NCI-H1092 treated with DMSO at 0.1 percent for 48 hours (cell line): ENCODE measurements at regions not wholly inside any gene's neighbourhood (a gene's known extent, or its start where the extent isn't known, plus 50 kb on each side); places are given as distances from the start of the nearest gene placed in this dataset.
"Not testable (repeated sequence)": the region's sequence is repeated elsewhere in the genome, so short reads cannot be mapped to it uniquely, and the experiment has no call there.

Experiments
- DNase-seq: peaks from one replicate; lab custom pipeline; 2025; lab: John Stamatoyannopoulos, UW

DNA sequence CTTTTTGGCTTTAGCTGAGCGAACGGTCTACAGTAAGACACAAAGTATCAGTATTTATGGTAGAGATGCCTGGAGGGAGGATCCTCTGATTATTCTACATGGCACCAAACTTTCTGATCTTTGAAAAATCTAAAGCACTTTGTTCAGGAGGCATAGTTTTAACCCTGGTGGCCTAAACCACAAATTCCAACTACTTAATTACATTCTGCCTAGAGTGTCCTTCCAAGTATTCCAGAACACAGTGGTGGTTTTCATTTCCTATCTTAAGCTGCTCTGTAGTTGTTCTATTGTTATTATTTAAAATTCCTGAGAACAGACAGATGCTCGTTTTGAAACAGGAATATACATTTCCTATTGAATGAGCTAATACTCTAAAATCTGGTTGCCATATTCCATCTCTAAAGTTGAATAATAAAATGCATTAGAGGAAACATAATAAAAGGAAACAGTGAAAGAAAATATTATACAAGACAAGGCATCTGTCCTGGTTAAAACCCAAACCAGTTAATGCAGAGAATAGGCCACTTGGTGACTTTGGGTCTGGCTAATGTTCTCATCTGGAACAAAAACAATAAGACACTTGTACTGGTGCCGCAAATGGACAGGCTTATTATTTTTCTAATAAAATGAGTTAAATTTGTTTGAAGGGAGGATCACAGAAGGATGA lies 657.4 kb downstream of the SPRY1 start:
- no peak for DNase-seq

DNA sequence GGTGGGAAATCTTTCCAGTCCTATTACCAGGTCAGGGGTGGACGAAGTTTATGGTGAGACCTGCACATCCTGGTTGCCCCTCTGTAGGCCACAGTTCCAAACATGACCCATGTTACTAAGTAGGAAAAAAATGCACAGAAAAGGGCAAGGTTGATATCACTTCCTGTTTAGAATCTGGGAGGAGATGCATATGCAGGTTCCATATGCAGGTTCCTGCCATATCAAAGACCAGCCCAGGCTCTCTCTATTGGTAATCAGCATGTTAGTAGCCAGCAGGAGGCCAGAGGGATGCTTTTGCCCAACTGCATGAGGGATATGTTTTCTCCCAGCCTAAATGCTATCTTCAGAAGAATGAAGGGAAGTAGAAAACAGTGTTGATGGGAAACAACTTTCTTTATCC lies 657.2 kb downstream of the ANKRD50 start:
- DNase-seq, result no peak

DNA sequence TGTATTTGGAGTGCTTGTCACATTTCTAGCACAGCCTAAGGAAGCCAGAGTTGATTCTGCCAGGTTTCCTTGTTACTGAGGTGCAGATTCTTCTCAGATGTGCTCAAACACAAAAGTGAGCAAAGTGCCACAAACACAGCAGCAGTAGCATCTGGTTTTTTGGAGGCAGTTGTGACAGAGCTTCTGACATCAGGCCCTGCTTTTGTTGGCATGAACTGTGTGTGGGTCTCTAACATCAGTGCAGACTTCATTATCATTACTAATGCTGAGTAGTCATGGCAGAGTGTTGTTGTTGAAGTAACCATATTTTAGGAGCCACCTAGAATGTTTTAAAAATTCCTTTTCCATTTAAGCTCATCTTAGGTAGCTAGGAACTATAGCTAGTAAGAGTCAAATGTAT lies 656.6 kb downstream of the ANKRD50 start:
- DNase-seq, result no peak

DNA sequence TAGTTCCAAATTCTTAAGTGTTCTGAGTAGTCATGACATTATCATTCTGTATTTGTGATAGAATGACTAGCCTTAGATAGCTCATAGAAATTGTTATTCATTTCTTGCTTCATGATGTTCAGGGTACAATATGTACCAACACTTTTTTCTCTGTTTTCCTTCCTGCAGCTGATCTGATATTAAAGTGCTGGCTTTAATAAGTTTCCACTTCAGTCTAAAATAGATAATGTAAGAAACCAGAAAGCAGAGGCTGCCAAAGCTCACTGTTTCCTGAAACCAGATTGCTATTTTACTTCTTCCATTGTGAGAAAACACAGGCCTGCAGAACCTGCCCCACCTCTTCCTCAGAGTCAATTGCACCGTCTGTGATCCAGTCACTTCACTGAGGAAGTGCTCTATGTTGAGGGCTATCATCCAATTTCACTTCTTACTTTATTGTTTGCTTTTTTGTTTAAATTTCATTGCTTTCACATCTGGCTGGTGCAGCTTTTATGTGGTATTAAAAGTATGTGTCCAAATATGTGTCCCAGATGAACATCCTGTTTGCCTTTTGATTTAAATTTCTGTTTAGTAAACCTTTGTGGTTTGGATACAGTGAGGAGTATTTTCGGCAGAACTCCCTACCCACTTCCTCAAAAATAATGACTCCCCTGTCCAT lies 652.1 kb downstream of the ANKRD50 start:
- DNase-seq, result no peak

DNA sequence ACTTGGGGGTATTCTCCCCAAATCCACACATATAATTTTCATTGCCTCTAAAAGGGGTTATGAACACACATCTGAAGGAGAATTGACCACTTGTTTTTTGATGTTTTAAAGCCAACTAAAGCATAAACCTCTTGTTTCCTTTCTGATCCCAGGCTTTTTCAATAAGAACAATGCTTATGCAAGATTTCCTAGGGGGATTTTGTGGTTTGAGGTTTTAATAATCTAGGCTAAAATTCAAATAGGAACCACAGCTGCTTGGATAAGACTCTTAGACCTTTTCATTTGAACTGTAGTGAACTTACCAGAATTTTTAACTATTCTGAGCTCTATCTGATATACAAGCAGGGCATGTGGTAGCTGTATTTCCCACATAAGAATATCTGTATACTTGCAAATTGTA lies 651.1 kb downstream of the ANKRD50 start:
- no peak for DNase-seq

DNA sequence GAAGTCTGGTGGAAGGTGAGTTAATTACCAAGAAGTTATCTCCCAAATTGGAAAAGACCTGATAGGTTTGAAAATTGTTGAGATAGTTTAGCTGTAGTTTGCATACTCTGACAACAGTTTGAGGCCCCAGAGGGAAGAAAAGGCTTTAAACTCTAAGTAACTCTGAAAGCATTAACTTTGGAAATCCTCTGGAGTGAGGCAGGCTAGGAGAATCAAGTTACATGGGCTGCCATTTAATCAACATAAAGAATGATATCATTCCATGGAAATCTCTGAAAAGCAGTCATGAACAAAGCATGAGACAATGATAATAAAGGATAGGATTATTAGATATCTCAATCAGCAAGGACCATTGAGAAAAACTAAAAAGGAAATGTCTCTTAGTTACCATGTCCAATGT lies 647.1 kb downstream of the ANKRD50 start:
- no peak for DNase-seq

DNA sequence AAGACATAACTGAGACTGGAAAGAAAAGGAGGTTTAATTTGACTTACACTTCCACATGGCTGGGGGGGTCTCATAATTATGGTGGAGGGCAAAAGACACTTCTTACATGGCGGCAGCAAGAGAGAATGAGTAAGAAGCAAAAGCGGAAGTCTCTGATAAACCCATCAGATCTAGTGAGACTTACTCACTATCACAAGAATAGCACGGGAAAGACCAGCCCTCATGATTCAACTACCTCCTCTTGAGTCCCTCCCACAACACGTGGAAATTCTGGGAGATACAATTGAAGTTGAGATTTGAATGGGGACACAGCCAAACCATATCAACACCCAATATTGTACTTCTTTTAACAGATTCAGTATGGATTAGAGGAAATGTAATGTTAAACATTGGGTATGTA lies 646.6 kb downstream of the ANKRD50 start:
- no peak for DNase-seq

DNA sequence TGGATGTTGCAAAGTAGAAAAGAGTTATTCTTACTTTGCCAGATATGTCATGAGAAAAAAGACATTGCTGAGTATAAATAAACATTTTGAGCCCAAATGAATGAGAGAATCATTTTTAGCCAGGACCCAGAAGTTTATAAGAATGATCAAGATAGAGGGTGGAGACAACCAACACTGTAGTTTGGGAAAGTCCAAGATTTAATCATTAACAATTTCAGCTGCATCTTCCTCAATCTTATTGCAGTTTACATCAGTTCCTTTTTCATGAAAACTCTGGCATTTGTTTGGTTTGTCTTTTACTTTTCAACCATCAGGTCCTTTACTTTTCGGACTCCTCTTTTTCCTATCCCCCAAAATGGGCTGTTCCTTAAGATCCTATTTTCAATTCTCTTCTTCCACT lies 645.9 kb downstream of the ANKRD50 start:
- DNase-seq, result no peak

DNA sequence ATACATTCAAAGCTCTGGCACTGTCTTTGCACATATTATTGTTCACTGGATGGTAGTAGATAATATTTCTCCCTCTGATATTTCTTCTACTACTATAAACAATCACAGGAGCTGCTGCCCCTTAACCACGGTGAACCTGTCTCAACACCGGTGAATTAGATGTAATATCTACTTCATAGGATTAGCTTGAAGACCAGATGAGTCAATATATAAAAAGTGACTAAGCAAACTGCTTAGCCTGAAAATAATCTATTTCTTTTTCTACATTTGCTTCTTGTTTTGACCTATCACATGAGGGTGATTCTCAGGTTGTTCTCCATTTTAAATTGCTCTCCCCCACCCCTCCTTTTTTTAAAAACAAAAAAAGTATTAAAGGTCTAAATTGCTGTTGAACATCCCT lies 645.5 kb downstream of the ANKRD50 start:
- DNase-seq, result no peak

DNA sequence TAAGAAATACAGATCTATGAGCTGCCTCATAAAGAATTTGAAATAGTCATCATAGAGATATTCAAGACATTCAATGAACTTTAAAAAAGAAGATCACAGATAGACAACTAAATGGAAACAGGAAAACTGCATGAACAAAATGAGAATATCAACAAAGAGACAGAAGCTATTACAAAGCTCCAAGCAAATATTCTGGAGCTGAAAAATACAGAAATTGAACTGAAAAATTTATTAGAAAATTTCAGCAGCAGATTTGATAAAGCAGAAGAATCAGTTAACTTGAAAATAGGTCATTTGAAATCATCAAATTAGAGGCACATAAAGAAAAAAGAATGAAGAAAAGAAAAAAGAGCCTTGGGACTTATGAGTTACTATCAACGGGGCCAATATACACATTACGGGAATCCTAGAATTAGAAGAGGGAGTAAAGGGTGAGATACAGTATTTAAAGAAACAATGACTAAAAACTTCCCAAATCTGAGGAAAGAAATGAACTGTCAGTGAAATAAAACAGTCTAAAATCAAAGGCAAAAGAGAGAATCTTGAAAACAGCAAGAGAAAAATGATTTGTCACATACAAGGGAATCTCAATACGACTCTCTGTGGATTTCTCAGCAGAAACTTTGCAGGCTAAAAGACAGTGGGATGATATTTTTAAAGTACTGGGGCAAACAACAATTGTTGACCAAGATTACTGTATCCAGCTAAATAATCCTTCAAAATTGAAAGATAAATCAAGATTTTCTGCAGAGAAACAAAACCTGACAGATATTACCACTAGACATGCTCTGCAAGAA lies 641.6 kb downstream of the ANKRD50 start:
- no peak for DNase-seq

DNA sequence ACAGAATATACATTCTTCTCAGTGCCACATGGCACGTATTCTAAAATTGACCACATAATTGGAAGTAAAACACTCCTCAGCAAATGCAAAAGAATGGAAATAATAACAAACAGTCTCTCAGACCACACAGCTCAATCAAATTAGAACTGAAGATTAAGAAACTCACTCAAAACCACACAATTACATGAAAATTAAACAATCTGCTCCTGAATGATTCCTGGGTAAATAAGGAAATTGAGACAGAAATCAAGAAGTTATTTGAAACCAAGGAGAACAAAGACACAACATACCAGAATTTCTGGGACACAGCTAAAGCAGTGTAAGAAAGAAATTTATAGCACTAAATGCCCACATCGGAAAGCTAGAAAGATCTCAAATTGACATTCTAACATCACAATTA lies 637.3 kb downstream of the ANKRD50 start:
- DNase-seq, result not testable (repeated sequence)

DNA sequence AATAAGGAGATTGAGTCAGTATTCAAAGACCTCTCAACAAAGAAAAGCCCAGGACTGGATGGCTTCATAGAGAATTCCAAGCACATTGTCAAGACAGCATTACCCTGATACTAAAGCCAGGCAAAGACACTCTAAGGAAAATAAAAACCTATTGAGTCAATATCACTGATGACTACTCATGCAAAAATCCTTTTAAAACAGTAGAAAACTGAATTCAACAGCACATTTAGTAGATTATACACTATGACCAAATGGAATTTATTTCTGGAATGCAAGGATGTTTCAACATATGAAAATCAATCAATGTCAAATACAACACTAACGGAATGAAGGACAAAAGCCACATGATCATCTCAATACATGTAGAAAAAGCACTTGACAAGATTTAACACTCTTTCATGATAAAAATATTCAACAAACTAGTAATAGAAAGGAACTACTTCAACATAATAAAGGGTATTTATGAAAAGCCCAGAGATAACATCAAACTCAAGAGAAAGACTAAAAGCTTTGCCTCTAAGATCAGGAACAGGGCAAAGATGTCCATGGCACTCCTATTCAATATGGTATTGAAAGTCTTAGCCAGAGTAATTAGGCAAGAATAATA lies 633.3 kb downstream of the ANKRD50 start:
- DNase-seq, result no peak

DNA sequence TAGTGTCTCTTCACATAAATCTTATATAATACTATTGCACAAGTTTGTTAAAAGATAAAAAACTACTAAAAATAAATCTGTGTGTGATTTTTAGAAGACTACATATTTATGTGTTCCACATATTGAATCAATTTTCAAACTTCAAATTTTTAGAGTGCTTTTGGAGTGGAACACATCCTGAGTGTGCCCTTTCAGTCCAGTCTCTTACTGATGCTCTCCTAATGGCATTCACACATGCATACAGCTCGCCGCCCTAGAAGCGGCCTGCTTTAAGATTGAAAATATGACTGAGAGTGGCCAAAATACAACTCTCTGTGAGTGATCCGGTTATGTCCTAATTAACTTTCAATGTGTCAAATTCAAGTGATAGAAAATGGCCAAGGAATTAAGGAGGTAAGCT lies 628.8 kb downstream of the ANKRD50 start:
- no peak for DNase-seq

DNA sequence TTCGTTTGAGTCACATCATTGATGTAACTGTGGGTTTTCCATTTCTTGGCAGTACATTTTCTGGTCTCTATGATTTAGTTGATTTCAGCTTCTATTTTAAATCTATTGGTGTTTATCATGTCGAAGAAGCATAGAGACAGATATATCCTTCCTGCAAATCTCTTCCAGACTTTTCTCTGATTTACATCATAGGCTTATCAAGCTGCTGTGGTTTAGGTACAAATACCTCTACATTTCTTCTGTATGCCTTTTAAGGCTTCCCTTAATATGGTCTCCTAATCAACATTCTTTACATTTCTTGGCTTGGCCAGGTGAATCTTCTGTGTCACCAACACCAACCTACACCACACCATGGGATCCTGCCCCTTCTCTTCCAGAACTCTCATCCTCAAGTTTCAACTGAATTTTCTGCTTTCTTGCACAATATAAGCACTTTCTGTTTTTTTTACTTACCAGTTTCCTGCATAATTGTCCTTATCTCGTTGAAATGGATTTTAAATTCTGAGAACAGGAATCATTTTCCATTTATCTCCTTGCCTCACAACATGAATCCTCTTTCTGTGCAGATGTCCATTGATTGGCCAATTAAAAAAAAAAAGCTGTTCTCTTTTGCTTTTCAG lies 626.9 kb downstream of the ANKRD50 start:
- no peak for DNase-seq

DNA sequence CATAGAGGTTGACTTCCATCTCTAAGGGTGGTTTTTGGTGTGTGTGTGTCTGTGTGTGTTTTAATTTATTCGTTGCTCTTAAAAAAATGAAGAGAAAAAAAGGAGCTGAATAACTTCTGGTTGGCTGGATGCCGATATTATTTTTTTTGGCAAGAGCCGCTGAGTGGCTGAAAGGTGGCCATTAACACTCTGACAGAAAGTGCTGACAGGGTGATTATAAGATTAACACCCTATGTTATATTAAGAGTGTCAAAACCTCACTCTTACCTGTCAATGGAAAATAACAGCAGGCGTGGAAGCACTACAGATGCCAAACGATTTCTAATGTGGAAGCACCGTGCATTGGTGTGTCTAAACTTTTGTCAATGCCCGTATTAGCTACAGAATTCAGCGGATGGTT lies 622.5 kb downstream of the ANKRD50 start:
- no peak for DNase-seq

DNA sequence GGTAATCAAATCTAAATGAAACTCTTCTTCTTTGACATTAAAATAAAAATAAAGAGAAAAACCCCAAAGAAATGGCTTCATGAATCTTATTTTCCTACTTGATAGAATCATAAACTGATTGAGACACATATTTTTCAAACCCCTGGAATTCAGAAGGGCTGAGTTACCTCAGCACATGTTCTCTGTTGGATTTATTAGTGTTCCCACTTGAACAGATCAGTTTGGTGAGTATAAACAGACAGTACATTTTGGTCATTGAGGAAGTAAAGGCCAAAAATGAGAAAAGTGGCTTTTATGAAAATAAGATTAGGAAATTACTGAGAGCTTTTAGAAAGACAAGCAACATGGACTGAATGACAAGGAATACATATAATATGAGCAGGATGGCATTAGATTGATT lies 620.4 kb downstream of the ANKRD50 start:
- DNase-seq, result no peak

DNA sequence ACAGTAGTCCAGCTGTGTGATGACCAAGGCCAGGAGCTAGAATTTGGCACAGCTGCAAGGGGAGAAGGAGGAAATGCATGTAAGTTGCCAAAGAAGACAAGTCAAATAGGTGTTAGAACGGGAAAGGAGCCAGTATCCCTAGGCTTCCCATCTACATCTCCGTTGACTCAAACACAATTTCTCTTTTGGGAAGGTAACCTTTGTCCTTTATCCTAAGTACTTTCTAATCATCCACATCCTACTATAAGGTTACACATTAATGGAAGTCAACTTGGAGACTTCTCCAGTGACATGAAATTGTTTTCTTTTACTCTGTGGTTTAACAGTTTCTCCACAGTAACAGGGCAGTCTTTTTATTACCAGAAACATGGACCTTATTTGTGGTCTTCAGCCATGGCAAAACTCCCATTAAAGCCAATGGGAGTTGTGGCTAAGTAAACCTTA lies 620.0 kb downstream of the ANKRD50 start:
- no peak for DNase-seq

DNA sequence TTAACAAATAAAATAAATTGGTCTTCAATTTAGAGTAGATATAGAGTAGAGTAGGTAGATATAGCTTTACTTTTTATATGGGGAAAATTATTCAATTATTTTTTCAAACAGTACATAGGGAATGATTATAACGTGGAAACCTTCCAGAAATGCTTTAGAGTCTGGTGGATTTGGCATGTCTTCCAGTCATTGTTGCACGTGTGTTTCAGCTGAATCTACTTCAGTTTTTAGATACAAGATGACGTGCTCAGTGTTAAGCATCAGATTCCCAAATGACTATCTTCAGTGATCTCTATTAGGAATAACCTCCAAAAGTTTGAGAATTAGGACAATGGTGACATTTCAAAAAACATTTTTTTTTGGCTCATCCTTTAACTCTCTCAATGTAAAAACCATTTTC lies 616.9 kb downstream of the ANKRD50 start:
- no peak for DNase-seq

DNA sequence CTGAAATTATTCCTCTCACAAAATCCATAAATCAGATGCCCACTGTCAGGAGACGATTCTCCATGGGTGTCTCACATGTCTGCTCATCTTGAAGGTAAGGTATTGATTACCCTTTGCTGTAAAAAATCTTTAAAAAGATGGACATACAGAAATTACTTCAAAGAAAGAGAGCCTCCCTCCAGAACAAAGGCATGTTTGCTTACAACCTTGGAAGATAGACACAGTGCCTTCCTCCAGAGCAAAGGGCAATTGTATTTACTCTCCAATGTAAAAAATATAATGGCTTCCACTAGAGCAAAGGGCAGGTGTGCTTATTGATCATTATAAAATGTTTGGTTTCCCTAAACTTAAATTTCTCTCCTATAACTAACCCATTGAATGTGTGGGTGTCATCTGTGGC lies 616.2 kb downstream of the ANKRD50 start:
- no peak for DNase-seq

DNA sequence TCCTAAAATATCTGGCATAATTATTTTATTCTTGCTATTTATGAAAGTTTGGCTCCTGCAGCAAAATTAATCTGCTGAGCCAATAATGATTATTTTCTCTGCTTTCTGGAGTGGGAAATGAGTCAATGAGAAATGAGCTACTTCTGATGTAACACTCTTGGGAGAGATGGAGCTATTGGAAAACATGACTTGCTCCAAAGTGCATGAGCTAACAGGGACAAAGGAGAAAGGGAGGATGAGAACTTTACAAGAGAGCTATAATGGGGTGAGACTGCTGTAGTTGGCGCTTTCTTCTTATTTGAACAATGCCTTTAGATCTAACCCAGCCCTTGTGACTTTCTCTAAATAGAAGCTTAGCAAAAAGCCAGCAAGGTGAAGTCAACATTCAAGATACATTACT lies 615.1 kb downstream of the ANKRD50 start:
- no peak for DNase-seq

DNA sequence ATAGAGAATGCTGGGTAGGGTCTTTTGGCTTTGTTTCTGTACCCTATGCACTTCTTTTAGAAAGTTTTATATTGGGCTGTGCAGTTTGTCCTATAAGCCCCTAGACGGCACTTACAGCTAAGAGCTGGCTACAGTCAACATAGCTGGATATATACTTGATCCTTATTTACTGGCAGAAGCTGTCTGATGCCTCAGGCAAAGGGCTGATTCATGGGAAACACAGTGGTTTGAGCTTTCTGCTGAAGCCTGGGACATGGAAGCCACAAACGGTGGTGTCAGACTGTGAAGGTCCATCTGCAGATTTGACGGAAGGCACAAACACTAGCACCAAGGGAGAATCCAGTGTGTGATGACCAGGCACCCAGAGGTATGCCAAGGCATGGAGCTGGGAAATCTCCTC lies 608.4 kb downstream of the ANKRD50 start:
- no peak for DNase-seq

DNA sequence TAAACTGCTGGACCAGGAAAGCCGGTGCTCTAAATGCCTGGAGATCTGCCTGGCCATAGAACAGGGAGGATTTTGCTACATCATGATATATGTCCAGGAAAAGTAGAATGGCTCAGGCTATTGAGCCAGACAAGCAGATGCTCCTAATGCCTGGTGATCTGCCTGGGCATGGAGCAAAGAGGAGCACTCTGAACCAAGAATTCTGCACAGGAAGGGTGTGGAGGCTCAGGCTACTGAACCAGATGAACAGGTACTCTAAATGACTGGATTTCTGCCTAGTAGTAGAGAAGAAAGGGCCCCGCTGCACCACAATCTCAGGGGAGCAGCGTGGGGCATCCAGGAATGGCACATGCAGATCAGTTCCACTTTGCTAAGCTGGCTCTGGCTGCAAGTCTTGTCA lies 607.9 kb downstream of the ANKRD50 start:
- DNase-seq, result no peak
